Vagina (tissue), 2 donors: ENCODE measurements at regions not wholly inside any gene's neighbourhood (a gene's known extent, or its start where the extent isn't known, plus 50 kb on each side); places are given as distances from the start of the nearest gene placed in this dataset.
"Not testable (repeated sequence)": the region's sequence is repeated elsewhere in the genome, so short reads cannot be mapped to it uniquely, and the experiment has no call there.

ENCODE experiments used
- DNase-seq, 2 donors: peaks; one replicate each; pipeline ENCODE4 v3.0.0-alpha.2; 2017; ENCODE audit errors: extremely low spot score in 2 of 2
- H3K27ac ChIP-seq: fragments of 200-600 bp; sonication (generic); one replicate; pipeline ENCODE4 v1.5.1; 2019
- H3K27me3 ChIP-seq: fragments of 200-600 bp; sonication (generic); one replicate; pipeline ENCODE4 v1.5.1; 2019
- H3K36me3 ChIP-seq, 2 donors: fragments of 200-600 bp; sonication (generic); one replicate each; pipeline ENCODE4 v1.5.1; 2017 to 2019
- H3K4me1 ChIP-seq: fragments of 200-600 bp; sonication (generic); one replicate; pipeline ENCODE4 v1.5.1; 2019
- H3K4me3 ChIP-seq, 2 donors: fragments of 200-600 bp; sonication (generic); 1 replicate in 1 of 2; 2 replicates in 1 of 2; pipeline ENCODE4 v1.5.1; 2016 to 2019
- H3K9me3 ChIP-seq: fragments of 200-600 bp; sonication (generic); one replicate; pipeline ENCODE4 v1.5.1; 2019
- POLR2A ChIP-seq, 2 donors: fragments of 450-650 bp; IDR thresholded peaks; one replicate each; pipeline ENCODE4 v1.6.1; 2017; ENCODE audit warnings: antibody characterized with exemption in 2 of 2, mild to moderate bottlenecking in 2 of 2, moderate library complexity in 2 of 2
- POLR2AphosphoS5 ChIP-seq, 2 donors: sonication (generic); formaldehyde crosslinking; IDR thresholded peaks; one replicate each; pipeline ENCODE4 v1.9.0; 2017; ENCODE audit warnings: antibody characterized with exemption in 2 of 2, mild to moderate bottlenecking in 2 of 2, low read depth in 1 of 2; ENCODE audit not compliant: insufficient read depth in 1 of 2
- intact Hi-C: fragments of 100-400 bp; cut with DNase I; formaldehyde crosslinking; loops from one replicate; pipeline ENCODE4 v1.15.1; 2023
- TF ChIP-seq, protein P1 (sequence below), 3 experiments: fragments of 450-650 bp in 2 of 3; fragments of 200-600 bp in 1 of 3; sonication (generic) in 1 of 3; IDR thresholded peaks; one replicate each; pipeline ENCODE4 v1.5.1; 2017 to 2019; ENCODE audit warnings: antibody characterized with exemption in 3 of 3, mild to moderate bottlenecking in 2 of 3, moderate library complexity in 2 of 3

DNA sequence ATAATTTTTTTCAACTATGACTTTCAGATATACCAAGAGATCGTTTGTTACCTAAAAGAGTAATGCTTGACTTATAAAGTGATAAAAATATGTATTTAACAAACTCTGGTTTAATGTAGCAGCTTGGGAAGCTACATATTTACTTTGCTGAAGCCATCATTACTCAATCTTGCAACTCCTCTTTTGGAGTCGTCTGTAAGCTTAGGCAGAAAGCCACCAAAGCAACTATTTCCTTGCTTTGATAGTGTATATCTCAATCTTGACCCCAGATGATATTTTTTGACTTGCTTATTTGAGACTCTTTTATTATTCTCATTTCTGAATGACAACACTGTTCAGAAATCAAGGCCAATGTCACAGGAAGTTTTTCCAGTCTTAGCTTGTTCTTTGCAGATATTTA, 183.0 kb downstream of the SAMD5 start:
- TF ChIP-seq POLR2AphosphoS5 (IDR thresholded peaks at IDR 0.05; ENCODE audit: insufficient read depth in 1 of 2, low read depth in 1 of 2) (no peak), POLR2A (IDR thresholded peaks at IDR 0.05) (no peak)
- TF ChIP-seq, protein P1, sequence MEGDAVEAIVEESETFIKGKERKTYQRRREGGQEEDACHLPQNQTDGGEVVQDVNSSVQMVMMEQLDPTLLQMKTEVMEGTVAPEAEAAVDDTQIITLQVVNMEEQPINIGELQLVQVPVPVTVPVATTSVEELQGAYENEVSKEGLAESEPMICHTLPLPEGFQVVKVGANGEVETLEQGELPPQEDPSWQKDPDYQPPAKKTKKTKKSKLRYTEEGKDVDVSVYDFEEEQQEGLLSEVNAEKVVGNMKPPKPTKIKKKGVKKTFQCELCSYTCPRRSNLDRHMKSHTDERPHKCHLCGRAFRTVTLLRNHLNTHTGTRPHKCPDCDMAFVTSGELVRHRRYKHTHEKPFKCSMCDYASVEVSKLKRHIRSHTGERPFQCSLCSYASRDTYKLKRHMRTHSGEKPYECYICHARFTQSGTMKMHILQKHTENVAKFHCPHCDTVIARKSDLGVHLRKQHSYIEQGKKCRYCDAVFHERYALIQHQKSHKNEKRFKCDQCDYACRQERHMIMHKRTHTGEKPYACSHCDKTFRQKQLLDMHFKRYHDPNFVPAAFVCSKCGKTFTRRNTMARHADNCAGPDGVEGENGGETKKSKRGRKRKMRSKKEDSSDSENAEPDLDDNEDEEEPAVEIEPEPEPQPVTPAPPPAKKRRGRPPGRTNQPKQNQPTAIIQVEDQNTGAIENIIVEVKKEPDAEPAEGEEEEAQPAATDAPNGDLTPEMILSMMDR (IDR thresholded peaks at IDR 0.05): no peak
- Histone ChIP-seq H3K4me3 (no peak overlapping the region), H3K27ac (no peak overlapping the region), H3K27me3 (no peaks in the 10 kb centered on the region), H3K36me3 (no peaks in the 10 kb centered on the region), H3K4me1 (no peaks in the 10 kb centered on the region), H3K9me3 (no peaks in the 10 kb centered on the region)
- no peak for DNase-seq
- intact Hi-C loops: no loop called here

DNA sequence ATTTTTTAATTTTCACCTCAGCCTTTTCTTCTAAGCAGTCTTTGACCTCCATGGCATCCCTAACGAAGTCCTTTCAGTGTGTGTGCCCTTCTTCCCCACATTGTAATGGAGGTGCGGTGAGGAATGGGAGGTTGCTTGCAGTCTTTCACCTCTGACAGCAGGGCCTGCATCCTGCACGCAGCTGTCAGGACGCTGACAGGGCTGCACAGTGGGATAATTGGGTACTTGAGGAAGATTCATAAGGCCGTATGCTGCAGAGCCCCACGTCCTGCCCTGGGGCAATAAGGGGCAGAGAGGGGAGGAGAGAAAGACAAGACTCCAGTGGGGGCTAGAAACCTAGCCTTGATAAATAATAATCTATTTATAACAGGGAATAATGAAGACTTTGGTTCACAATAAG, 184.7 kb downstream of the SAMD5 start:
- DNase-seq: no peak
- intact Hi-C loops: no loop called here
- H3K4me1 ChIP-seq: no peaks in the 10 kb centered on the region
- no peaks in the 10 kb centered on the region for H3K36me3 ChIP-seq
- no peaks in the 10 kb centered on the region for H3K27me3 ChIP-seq
- no peak overlapping the region for H3K4me3 ChIP-seq
- TF ChIP-seq, protein P1 (IDR thresholded peaks at IDR 0.05): no peak
- TF ChIP-seq POLR2AphosphoS5 (IDR thresholded peaks at IDR 0.05; ENCODE audit: insufficient read depth in 1 of 2, low read depth in 1 of 2) (no peak), POLR2A (IDR thresholded peaks at IDR 0.05) (no peak)
- H3K9me3 ChIP-seq: no peaks in the 10 kb centered on the region
- H3K27ac ChIP-seq: no peak overlapping the region

DNA sequence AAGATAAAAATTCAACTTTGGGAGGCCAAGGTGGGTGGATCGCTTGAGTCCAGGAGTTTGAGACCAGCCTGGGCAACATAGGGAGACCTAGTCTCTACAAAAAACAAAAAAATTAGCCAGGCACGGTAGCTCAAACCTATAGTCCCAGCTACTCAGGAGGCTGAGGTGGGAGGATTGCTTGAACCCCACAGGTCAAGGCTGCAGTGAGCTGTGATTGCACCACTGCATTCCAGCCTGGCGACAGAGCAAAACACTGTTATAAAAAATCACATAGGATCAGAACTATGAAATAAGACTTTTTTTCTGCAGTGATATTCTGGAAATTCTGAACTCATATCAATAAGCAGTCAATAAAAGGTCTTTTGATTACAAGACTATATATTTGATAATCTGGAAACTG, 186.1 kb downstream of the SAMD5 start:
- H3K27me3 ChIP-seq, H3K9me3 ChIP-seq, H3K27ac ChIP-seq, DNase-seq, H3K4me1 ChIP-seq, intact Hi-C loops, H3K36me3 ChIP-seq, H3K4me3 ChIP-seq: not testable (repeated sequence)

DNA sequence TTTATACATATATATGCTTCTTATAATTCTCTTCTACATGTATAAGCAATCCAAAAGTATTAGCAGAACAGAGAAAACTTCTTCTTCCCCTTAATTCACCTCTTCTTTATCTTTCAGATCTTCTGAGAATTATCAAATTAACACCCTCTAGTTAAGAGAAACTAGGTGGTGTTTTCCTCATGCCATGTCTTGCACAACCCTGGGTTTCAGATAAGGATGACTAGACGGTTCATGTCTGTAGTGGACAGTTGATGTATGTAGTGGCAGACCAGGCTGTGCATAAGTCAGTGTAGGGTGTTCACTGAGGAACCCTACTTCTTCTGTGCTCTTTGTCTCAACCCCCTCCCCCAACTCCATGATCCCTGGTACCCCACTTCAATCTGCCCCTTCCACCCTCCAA, 187.3 kb downstream of the SAMD5 start:
- Histone ChIP-seq H3K36me3 (no peaks in the 10 kb centered on the region), H3K9me3 (no peaks in the 10 kb centered on the region), H3K4me1 (no peaks in the 10 kb centered on the region), H3K27me3 (no peaks in the 10 kb centered on the region), H3K4me3 (no peak overlapping the region), H3K27ac (no peak overlapping the region)
- DNase-seq: no peak
- intact Hi-C loops: no loop called here
- TF ChIP-seq POLR2A (IDR thresholded peaks at IDR 0.05) (no peak), POLR2AphosphoS5 (IDR thresholded peaks at IDR 0.05; ENCODE audit: insufficient read depth in 1 of 2, low read depth in 1 of 2) (no peak)
- TF ChIP-seq, protein P1 (IDR thresholded peaks at IDR 0.05): no peak

DNA sequence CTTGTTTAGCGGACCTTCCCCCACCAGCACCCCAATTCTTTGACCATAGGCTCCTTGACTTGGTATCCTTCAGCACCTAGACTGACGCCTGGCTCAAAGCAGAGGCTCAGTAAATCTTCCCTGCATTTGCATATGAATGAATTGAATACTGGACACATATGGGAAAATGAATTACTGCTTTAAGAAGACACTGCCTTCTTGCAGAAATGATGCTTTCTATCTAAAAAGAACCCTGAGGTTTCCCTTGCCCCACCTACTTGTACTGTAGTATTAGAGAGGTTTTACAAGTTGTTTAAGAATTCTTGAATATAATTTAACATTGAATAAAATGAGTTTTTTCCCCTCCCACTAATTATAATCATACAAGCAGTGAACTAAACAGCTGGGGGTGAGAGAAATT, 190.7 kb downstream of the SAMD5 start:
- no peaks in the 10 kb centered on the region for H3K36me3 ChIP-seq
- no peaks in the 10 kb centered on the region for H3K27me3 ChIP-seq
- no peak overlapping the region for H3K27ac ChIP-seq
- TF ChIP-seq POLR2AphosphoS5 (IDR thresholded peaks at IDR 0.05; ENCODE audit: insufficient read depth in 1 of 2, low read depth in 1 of 2): no peak
- TF ChIP-seq POLR2A (IDR thresholded peaks at IDR 0.05): no peak
- TF ChIP-seq, protein P1 (IDR thresholded peaks at IDR 0.05): no peak
- H3K4me3 ChIP-seq: no peak overlapping the region
- no peaks in the 10 kb centered on the region for H3K4me1 ChIP-seq
- intact Hi-C loops: no loop called here
- no peak for DNase-seq
- H3K9me3 ChIP-seq: no peaks in the 10 kb centered on the region

DNA sequence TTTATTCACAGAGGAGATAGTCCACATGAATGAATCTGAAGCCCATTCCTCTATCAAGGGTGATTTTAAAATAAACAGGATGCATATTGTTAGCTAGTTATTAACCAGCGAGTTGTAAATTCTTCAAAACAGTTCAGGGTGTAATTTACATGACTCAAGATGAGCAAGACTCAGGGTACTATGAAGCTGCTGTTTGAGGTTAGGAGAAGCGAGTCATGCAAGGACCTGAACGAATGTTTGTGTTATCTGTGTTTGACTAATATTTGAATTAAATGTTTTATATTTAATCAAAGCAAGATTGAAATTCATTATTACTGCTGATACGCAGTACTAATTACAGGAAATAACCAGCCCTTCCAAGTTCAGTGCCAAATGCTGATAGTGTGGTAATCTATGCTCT, 191.1 kb downstream of the SAMD5 start:
- H3K27me3 ChIP-seq: no peaks in the 10 kb centered on the region
- no peaks in the 10 kb centered on the region for H3K4me1 ChIP-seq
- no peaks in the 10 kb centered on the region for H3K36me3 ChIP-seq
- intact Hi-C loops: no loop called here
- no peak overlapping the region for H3K27ac ChIP-seq
- no peak overlapping the region for H3K4me3 ChIP-seq
- no peaks in the 10 kb centered on the region for H3K9me3 ChIP-seq
- TF ChIP-seq, protein P1 (IDR thresholded peaks at IDR 0.05): no peak
- TF ChIP-seq POLR2A (IDR thresholded peaks at IDR 0.05) (no peak), POLR2AphosphoS5 (IDR thresholded peaks at IDR 0.05; ENCODE audit: insufficient read depth in 1 of 2, low read depth in 1 of 2) (no peak)
- no peak for DNase-seq
